A549 (cell line): ENCODE measurements at regions not wholly inside any gene's neighbourhood (a gene's known extent, or its start where the extent isn't known, plus 50 kb on each side); places are given as distances from the start of the nearest gene placed in this dataset.

Experiments
- CEBPB ChIP-seq, 2 experiments: fragments of >200 bp in 1 of 2; sonication (Bioruptor Twin) in 1 of 2; formaldehyde crosslinking in 1 of 2; IDR thresholded peaks; 2 replicates each; pipeline ENCODE4 v1.6.1; 2012 to 2016
- CTCF ChIP-seq: fragments of >200 bp; sonication (Bioruptor Twin); formaldehyde crosslinking; IDR thresholded peaks from 3 replicates; pipeline ENCODE4 v1.5.1; 2016
- EHMT2 ChIP-seq: fragments of 200-600 bp; sonication (generic); IDR thresholded peaks from 2 replicates; pipeline ENCODE4 v1.6.1; 2016; ENCODE audit warnings: antibody characterized with exemption, low read depth, mild to moderate bottlenecking, moderate library complexity
- ELK1 ChIP-seq: fragments of 150-350 bp; IDR thresholded peaks from 2 replicates; pipeline ENCODE4 v1.6.1; 2014; ENCODE audit warnings: low read depth, mild to moderate bottlenecking, low read length
- EP300 ChIP-seq, 2 experiments: fragments of >200 bp; sonication (Bioruptor Twin); formaldehyde crosslinking; IDR thresholded peaks; 2 replicates in 1 of 2; 3 replicates in 1 of 2; pipeline ENCODE4 v1.6.1; 2016 to 2017
- ESRRA ChIP-seq: fragments of 150-350 bp; IDR thresholded peaks from 2 replicates; pipeline ENCODE4 v1.6.1; 2014; ENCODE audit warnings: mild to moderate bottlenecking, low read length, borderline replicate concordance
- FOSB ChIP-seq: fragments of 250-450 bp; sonication (Bioruptor Pico); IDR thresholded peaks from 2 replicates; pipeline ENCODE4 v1.5.0; 2020; ENCODE audit warnings: mild to moderate bottlenecking, moderate library complexity
- HMGXB4 ChIP-seq: fragments of 250-450 bp; sonication (Bioruptor Pico); IDR thresholded peaks from 2 replicates; pipeline ENCODE4 v1.5.0; 2021; ENCODE audit warnings: mild to moderate bottlenecking, moderate library complexity, borderline replicate concordance
- JUN ChIP-seq, 2 experiments: fragments of >200 bp; sonication (Bioruptor Twin); formaldehyde crosslinking; IDR thresholded peaks; 2 replicates in 1 of 2; 3 replicates in 1 of 2; pipeline ENCODE4 v1.6.1; 2016 to 2017
- MYC ChIP-seq: IDR thresholded peaks from 2 replicates; pipeline ENCODE4 v1.6.1; 2012; ENCODE audit warnings: mild to moderate bottlenecking, inconsistent platforms, low read length, improper control_type of control experiment, borderline replicate concordance
- POLR2A ChIP-seq: IDR thresholded peaks from 2 replicates; pipeline ENCODE4 v1.6.1; 2012; ENCODE audit warnings: mild to moderate bottlenecking, low read length
- RCOR1 ChIP-seq: fragments of 150-350 bp; IDR thresholded peaks from 2 replicates; pipeline ENCODE4 v1.6.1; 2014; ENCODE audit warnings: antibody characterized with exemption, low read length, low read depth
- RFX5 ChIP-seq: fragments of 450-650 bp; IDR thresholded peaks from 2 replicates; pipeline ENCODE4 v1.7.1; 2014; ENCODE audit warnings: antibody characterized with exemption, mild to moderate bottlenecking, moderate library complexity
- RNF2 ChIP-seq: fragments of 200-600 bp; sonication (generic); IDR thresholded peaks from 2 replicates; pipeline ENCODE4 v1.6.1; 2016; ENCODE audit warnings: low read depth, mild to moderate bottlenecking, antibody characterized with exemption, moderate library complexity, borderline replicate concordance

DNA sequence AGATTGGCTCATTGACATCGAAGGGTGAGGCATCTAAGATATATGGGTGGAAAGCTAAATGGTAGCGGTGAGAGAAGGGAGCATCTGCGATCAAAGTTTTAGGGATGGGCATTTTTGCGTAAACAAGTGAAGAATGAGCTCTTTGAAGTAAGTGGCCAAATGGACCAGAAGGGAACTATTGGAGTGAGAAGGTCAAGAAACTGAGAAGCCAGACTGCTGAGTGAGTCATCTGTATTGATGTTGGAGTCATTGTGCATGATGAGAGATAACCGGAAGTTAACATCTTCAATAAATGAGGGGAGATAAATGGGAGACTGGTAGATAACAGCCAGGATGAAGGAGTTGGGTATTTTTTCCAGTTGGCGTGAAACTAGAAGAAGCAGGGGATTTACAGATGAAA, 271.9 kb upstream of the PDE3A start:
- no peak for TF ChIP-seq MYC
- TF ChIP-seq EP300 (IDR thresholded peaks at IDR 0.05): no peak
- TF ChIP-seq CTCF: no peak
- no peak for TF ChIP-seq JUN (IDR thresholded peaks at IDR 0.05)
- TF ChIP-seq EHMT2: no peak
- no peak for TF ChIP-seq POLR2A
- no peak for TF ChIP-seq RNF2
- no peak for TF ChIP-seq RFX5
- no peak for TF ChIP-seq CEBPB (IDR thresholded peaks at IDR 0.05)
- TF ChIP-seq ESRRA: no peak
- TF ChIP-seq RCOR1: no peak
- TF ChIP-seq HMGXB4: no peak
- TF ChIP-seq ELK1: no peak
- no peak for TF ChIP-seq FOSB (CRISPR knock-in tag)
